ENCODE measurements at regions not wholly inside any gene's neighbourhood (a gene's known extent, or its start where the extent isn't known, plus 50 kb on each side); places are given as distances from the start of the nearest gene placed in this dataset.

- Histone ChIP-seq H3K4ac (ENCODE audit: low read depth, low read length) (no peak overlapping the region), H2AK5ac (ENCODE audit: low read length) (no peak overlapping the region), H3K23ac (ENCODE audit: low read length) (no peak overlapping the region), H3K27ac (ENCODE audit: low read depth, low read length) (no peak overlapping the region), H3K79me1 (ENCODE audit: low read length) (no peaks in the 10 kb centered on the region), H4K5ac (ENCODE audit: low read length) (no peak overlapping the region), H4K8ac (ENCODE audit: low read depth, low read length) (no peak overlapping the region), H3K27me3 (ENCODE audit: insufficient read depth, low read length, poor library complexity) (no peaks in the 10 kb centered on the region), H2BK120ac (ENCODE audit: low read depth, low read length) (no peak overlapping the region), H3K79me2 (ENCODE audit: control insufficient read depth, insufficient read depth, low read length) (no peaks in the 10 kb centered on the region), H2BK5ac (ENCODE audit: low read length) (no peak overlapping the region), H3K56ac (ENCODE audit: low read length) (no peak overlapping the region), H3K4me3 (ENCODE audit: low read length) (no peak overlapping the region), H3K4me2 (ENCODE audit: low read length) (no peak overlapping the region), H3K9ac (ENCODE audit: low read length) (no peak overlapping the region), H3K36me3 (ENCODE audit: control insufficient read depth, insufficient read depth, low read length) (no peaks in the 10 kb centered on the region), H2BK15ac (replicated peaks; ENCODE audit: low read depth) (no peak overlapping the region), H3K18ac (ENCODE audit: low read length) (no peak overlapping the region), H3K4me1 (ENCODE audit: control insufficient read depth, low read depth, low read length) (no peaks in the 10 kb centered on the region)
- DNase-seq: no peak
- WGBS (ENCODE audit: extremely low coverage, insufficient coverage, low lambda C conversion rate): no CpG with 5 or more reads among the region's 3 CpGs
These were observed 1819.3 kb downstream of the PCDH9 start for GRCh38 chr13:65410791-65411190.

- DNase-seq: no peak
- Histone ChIP-seq H3K27me3 (ENCODE audit: insufficient read depth, low read length, poor library complexity) (no peaks in the 10 kb centered on the region), H3K23ac (ENCODE audit: low read length) (no peak overlapping the region), H3K79me2 (ENCODE audit: control insufficient read depth, insufficient read depth, low read length) (no peaks in the 10 kb centered on the region), H4K5ac (ENCODE audit: low read length) (no peak overlapping the region), H3K4me3 (ENCODE audit: low read length) (no peak overlapping the region), H2BK120ac (ENCODE audit: low read depth, low read length) (no peak overlapping the region), H2BK5ac (ENCODE audit: low read length) (no peak overlapping the region), H2BK15ac (replicated peaks; ENCODE audit: low read depth) (no peak overlapping the region), H3K27ac (ENCODE audit: low read depth, low read length) (no peak overlapping the region), H3K56ac (ENCODE audit: low read length) (no peak overlapping the region), H3K4me2 (ENCODE audit: low read length) (no peak overlapping the region), H4K8ac (ENCODE audit: low read depth, low read length) (no peak overlapping the region), H3K4me1 (ENCODE audit: control insufficient read depth, low read depth, low read length) (no peaks in the 10 kb centered on the region), H3K9ac (ENCODE audit: low read length) (no peak overlapping the region), H3K36me3 (ENCODE audit: control insufficient read depth, insufficient read depth, low read length) (no peaks in the 10 kb centered on the region), H2AK5ac (ENCODE audit: low read length) (no peak overlapping the region), H3K18ac (ENCODE audit: low read length) (no peak overlapping the region), H3K4ac (ENCODE audit: low read depth, low read length) (no peak overlapping the region), H3K79me1 (ENCODE audit: low read length) (no peaks in the 10 kb centered on the region)
These were observed 1828.8 kb downstream of the PCDH9 start for GRCh38 chr13:65401315-65401714.

DNA sequence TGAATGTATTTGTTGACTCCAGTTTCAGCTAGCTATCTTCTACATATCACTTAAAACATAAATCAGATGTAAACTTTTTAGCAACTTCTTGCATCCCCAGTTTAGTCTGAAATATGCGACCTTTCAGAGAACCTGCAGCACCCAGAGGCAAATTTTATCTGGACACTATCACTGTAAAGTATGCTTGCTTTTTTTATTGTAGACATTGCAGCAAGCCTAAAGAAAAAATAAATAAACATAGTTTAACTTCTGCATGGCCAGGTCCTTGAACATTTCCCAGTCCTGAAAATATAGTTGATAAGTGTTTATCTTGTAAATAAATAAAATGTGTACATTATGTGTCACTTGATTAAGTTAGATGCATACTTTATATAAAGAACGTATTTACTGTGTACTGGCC, 1829.4 kb downstream of the PCDH9 start:
- Histone ChIP-seq H4K8ac (ENCODE audit: low read depth, low read length) (no peak overlapping the region), H3K27ac (ENCODE audit: low read depth, low read length) (no peak overlapping the region)
- WGBS (ENCODE audit: extremely low coverage, insufficient coverage, low lambda C conversion rate): no CpG with 5 or more reads among the region's 2 CpGs

DNA sequence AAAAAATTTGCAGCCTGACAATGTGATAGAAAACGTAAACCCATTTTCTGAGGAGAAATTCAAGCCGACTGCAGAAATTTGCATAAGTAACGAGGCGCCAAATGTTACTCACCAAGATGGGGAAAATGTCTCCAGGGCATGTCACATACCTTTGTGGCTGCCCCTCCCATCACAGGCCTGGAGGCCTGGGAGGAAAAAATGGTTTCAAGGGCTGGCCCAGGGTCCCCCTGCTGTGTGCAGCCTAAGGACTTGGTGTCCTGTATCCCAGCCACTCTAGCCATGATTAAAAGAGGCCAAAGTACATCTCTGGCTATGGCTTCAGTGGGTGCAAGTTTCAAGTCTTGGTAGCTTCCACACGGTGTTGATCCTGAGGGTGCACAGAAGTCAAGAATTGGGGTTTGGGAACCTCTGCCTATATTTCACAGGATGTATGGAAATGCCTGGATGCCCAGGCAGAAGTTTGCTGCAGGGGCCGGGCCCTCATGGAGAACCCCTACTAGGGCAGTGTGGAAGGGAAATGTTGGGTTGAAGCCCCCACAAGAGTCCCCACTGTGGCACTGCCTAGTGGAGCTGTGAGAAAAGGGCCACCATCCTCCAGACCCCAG, 1842.3 kb downstream of the PCDH9 start:
- Histone ChIP-seq H3K4me2 (ENCODE audit: low read length) (no peak overlapping the region), H3K4me1 (ENCODE audit: control insufficient read depth, low read depth, low read length) (no peaks in the 10 kb centered on the region), H3K56ac (ENCODE audit: low read length) (no peak overlapping the region), H3K18ac (ENCODE audit: low read length) (no peak overlapping the region), H4K8ac (ENCODE audit: low read depth, low read length) (no peak overlapping the region), H3K23ac (ENCODE audit: low read length) (no peak overlapping the region), H2BK120ac (ENCODE audit: low read depth, low read length) (no peak overlapping the region), H3K4me3 (ENCODE audit: low read length) (no peak overlapping the region), H3K9ac (ENCODE audit: low read length) (no peak overlapping the region), H4K5ac (ENCODE audit: low read length) (no peak overlapping the region), H3K79me1 (ENCODE audit: low read length) (no peaks in the 10 kb centered on the region), H3K36me3 (ENCODE audit: control insufficient read depth, insufficient read depth, low read length) (no peaks in the 10 kb centered on the region), H3K27ac (ENCODE audit: low read depth, low read length) (no peak overlapping the region), H2AK5ac (ENCODE audit: low read length) (no peak overlapping the region), H3K27me3 (ENCODE audit: insufficient read depth, low read length, poor library complexity) (no peaks in the 10 kb centered on the region), H2BK15ac (replicated peaks; ENCODE audit: low read depth) (no peak overlapping the region), H2BK5ac (ENCODE audit: low read length) (no peak overlapping the region), H3K79me2 (ENCODE audit: control insufficient read depth, insufficient read depth, low read length) (no peaks in the 10 kb centered on the region), H3K4ac (ENCODE audit: low read depth, low read length) (no peak overlapping the region)
- peak; percentile 63 for DNase-seq
- no CpG with 5 or more reads among the region's 6 CpGs for WGBS (ENCODE audit: extremely low coverage, insufficient coverage, low lambda C conversion rate)

More for the DNA sequence above, 1829.4 kb downstream of the PCDH9 start:
- no peak overlapping the region for H3K4ac ChIP-seq (ENCODE audit: low read depth, low read length)
- no peak overlapping the region for H4K5ac ChIP-seq (ENCODE audit: low read length)
- no peak overlapping the region for H3K56ac ChIP-seq (ENCODE audit: low read length)
- no peaks in the 10 kb centered on the region for H3K4me1 ChIP-seq (ENCODE audit: control insufficient read depth, low read depth, low read length)
- no peaks in the 10 kb centered on the region for H3K27me3 ChIP-seq (ENCODE audit: insufficient read depth, low read length, poor library complexity)
- no peak overlapping the region for H3K4me3 ChIP-seq (ENCODE audit: low read length)
- no peak overlapping the region for H2BK15ac ChIP-seq (replicated peaks; ENCODE audit: low read depth)
- H2AK5ac ChIP-seq (ENCODE audit: low read length): no peak overlapping the region
- no peak overlapping the region for H3K4me2 ChIP-seq (ENCODE audit: low read length)
- no peak overlapping the region for H3K18ac ChIP-seq (ENCODE audit: low read length)
- no peaks in the 10 kb centered on the region for H3K79me2 ChIP-seq (ENCODE audit: control insufficient read depth, insufficient read depth, low read length)
- no peak overlapping the region for H2BK120ac ChIP-seq (ENCODE audit: low read depth, low read length)
- H3K79me1 ChIP-seq (ENCODE audit: low read length): no peaks in the 10 kb centered on the region
- H3K36me3 ChIP-seq (ENCODE audit: control insufficient read depth, insufficient read depth, low read length): no peaks in the 10 kb centered on the region
- no peak overlapping the region for H2BK5ac ChIP-seq (ENCODE audit: low read length)
- H3K9ac ChIP-seq (ENCODE audit: low read length): no peak overlapping the region
- H3K23ac ChIP-seq (ENCODE audit: low read length): no peak overlapping the region
- no peak for DNase-seq

DNA sequence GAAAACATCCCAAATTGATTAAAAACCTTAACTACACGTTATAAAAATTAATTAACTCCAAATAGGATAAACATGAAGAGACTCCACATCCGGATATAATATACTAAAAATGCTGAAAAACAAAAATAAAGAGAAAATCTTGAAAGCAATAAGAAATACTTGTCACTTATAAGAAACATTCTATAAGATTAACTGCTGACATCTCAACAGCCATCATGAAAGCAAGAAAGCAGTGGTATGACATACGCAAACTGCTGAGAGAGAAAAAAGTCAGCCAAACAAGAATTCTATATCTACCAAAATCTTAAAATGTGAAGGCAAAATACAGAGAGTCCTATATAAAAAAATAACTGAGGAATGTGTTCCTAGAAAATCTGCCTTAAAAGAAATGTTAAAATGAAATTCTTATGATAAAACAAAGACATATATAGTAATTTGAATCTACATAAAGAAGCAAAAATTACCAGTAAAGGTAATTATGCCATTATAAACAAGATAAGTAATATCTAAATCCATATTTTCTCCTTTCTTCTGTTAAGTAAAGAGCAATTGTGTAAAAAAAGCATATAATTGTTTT, 1851.1 kb downstream of the PCDH9 start:
- no peak overlapping the region for H2BK120ac ChIP-seq (ENCODE audit: low read depth, low read length)
- H3K23ac ChIP-seq (ENCODE audit: low read length): no peak overlapping the region
- no peak overlapping the region for H2AK5ac ChIP-seq (ENCODE audit: low read length)
- H3K4me3 ChIP-seq (ENCODE audit: low read length): no peak overlapping the region
- no peak overlapping the region for H2BK15ac ChIP-seq (replicated peaks; ENCODE audit: low read depth)
- no peak overlapping the region for H3K9ac ChIP-seq (ENCODE audit: low read length)
- no peaks in the 10 kb centered on the region for H3K79me1 ChIP-seq (ENCODE audit: low read length)
- no peaks in the 10 kb centered on the region for H3K79me2 ChIP-seq (ENCODE audit: control insufficient read depth, insufficient read depth, low read length)
- DNase-seq: peak; percentile 58
- no peak overlapping the region for H4K8ac ChIP-seq (ENCODE audit: low read depth, low read length)
- H3K27me3 ChIP-seq (ENCODE audit: insufficient read depth, low read length, poor library complexity): no peaks in the 10 kb centered on the region
- no peak overlapping the region for H4K5ac ChIP-seq (ENCODE audit: low read length)
- no peaks in the 10 kb centered on the region for H3K36me3 ChIP-seq (ENCODE audit: control insufficient read depth, insufficient read depth, low read length)
- H3K27ac ChIP-seq (ENCODE audit: low read depth, low read length): no peak overlapping the region
- no peak overlapping the region for H3K18ac ChIP-seq (ENCODE audit: low read length)
- H3K4ac ChIP-seq (ENCODE audit: low read depth, low read length): no peak overlapping the region
- H3K4me2 ChIP-seq (ENCODE audit: low read length): no peak overlapping the region
- WGBS (ENCODE audit: extremely low coverage, insufficient coverage, low lambda C conversion rate): no CpG with 5 or more reads among the region's 3 CpGs
- H3K4me1 ChIP-seq (ENCODE audit: control insufficient read depth, low read depth, low read length): no peaks in the 10 kb centered on the region
- H2BK5ac ChIP-seq (ENCODE audit: low read length): no peak overlapping the region
- H3K56ac ChIP-seq (ENCODE audit: low read length): no peak overlapping the region

- H3K4me3 ChIP-seq (ENCODE audit: low read length): no peak overlapping the region
- no peak overlapping the region for H3K23ac ChIP-seq (ENCODE audit: low read length)
- H3K18ac ChIP-seq (ENCODE audit: low read length): no peak overlapping the region
- H2AK5ac ChIP-seq (ENCODE audit: low read length): no peak overlapping the region
- no peak overlapping the region for H3K56ac ChIP-seq (ENCODE audit: low read length)
- DNase-seq: no peak
- H3K27ac ChIP-seq (ENCODE audit: low read depth, low read length): no peak overlapping the region
- no peaks in the 10 kb centered on the region for H3K27me3 ChIP-seq (ENCODE audit: insufficient read depth, low read length, poor library complexity)
- no peaks in the 10 kb centered on the region for H3K36me3 ChIP-seq (ENCODE audit: control insufficient read depth, insufficient read depth, low read length)
- H3K79me2 ChIP-seq (ENCODE audit: control insufficient read depth, insufficient read depth, low read length): no peaks in the 10 kb centered on the region
- WGBS (ENCODE audit: extremely low coverage, insufficient coverage, low lambda C conversion rate): no CpG with 5 or more reads among the region's 1 CpG
- H3K9ac ChIP-seq (ENCODE audit: low read length): no peak overlapping the region
- H4K8ac ChIP-seq (ENCODE audit: low read depth, low read length): no peak overlapping the region
- H3K4ac ChIP-seq (ENCODE audit: low read depth, low read length): no peak overlapping the region
- H3K79me1 ChIP-seq (ENCODE audit: low read length): no peaks in the 10 kb centered on the region
- no peak overlapping the region for H3K4me2 ChIP-seq (ENCODE audit: low read length)
- no peak overlapping the region for H4K5ac ChIP-seq (ENCODE audit: low read length)
- no peaks in the 10 kb centered on the region for H3K4me1 ChIP-seq (ENCODE audit: control insufficient read depth, low read depth, low read length)
- H2BK5ac ChIP-seq (ENCODE audit: low read length): no peak overlapping the region
- H2BK15ac ChIP-seq (replicated peaks; ENCODE audit: low read depth): no peak overlapping the region
- H2BK120ac ChIP-seq (ENCODE audit: low read depth, low read length): no peak overlapping the region
These were observed 1851.7 kb downstream of the PCDH9 start for GRCh38 chr13:65378484-65378883.
